IMR-90 (cell line): ENCODE measurements at regions not wholly inside any gene's neighbourhood (a gene's known extent, or its start where the extent isn't known, plus 50 kb on each side); places are given as distances from the start of the nearest gene placed in this dataset.

ENCODE experiments used
- ATAC-seq: fragments of 200-7000 bp; cut with Tn5 transposase; 2 replicates; pipeline ENCODE4 v1.9.1; 2020; ENCODE audit warnings: low read depth, mild to moderate bottlenecking, moderate library complexity
- BruUV-seq: library from RNA; stranded (reverse); fragments of 400-500 nt; replicated peaks from 2 replicates; lab custom pipeline; 2021; lab: Mats Ljungman, UMichigan
- CTCF ChIA-PET: fragments of 300-600 bp; formaldehyde crosslinking; extraction: SDS; loops from one replicate; lab custom pipeline; 2021; ENCODE audit warnings: antibody characterized with exemption; lab: Yijun Ruan, JAX
- POLR2A ChIA-PET: fragments of 300-600 bp; sonication (Branson Sonifier 250); formaldehyde crosslinking; loops from one replicate; lab custom pipeline; 2022; ENCODE audit warnings: antibody characterized with exemption; ENCODE audit not compliant: unreplicated experiment; lab: Charles Lee
- DNase-seq: peaks from one replicate; pipeline ENCODE4 v3.0.0; 2013
- H2AFZ ChIP-seq: replicated peaks from 2 replicates; pipeline ENCODE3; 2013; ENCODE audit warnings: low read length, mild to moderate bottlenecking; ENCODE audit not compliant: poor library complexity
- H2AK5ac ChIP-seq: 2 replicates; pipeline ENCODE4 v1.6.1; 2013; ENCODE audit warnings: low read depth, low read length, inconsistent platforms
- H2AK9ac ChIP-seq: replicated peaks from 2 replicates; pipeline ENCODE3; 2013; ENCODE audit warnings: mild to moderate bottlenecking, low read depth, low read length, moderate library complexity; ENCODE audit not compliant: poor library complexity
- H2BK120ac ChIP-seq: 2 replicates; pipeline ENCODE4 v1.6.1; 2013; ENCODE audit warnings: low read depth, low read length, inconsistent platforms
- H2BK15ac ChIP-seq: 3 replicates; pipeline ENCODE4 v1.6.1; 2013; ENCODE audit warnings: low read depth, low read length, inconsistent platforms
- H2BK20ac ChIP-seq: 2 replicates; pipeline ENCODE4 v1.6.1; 2013; ENCODE audit warnings: low read depth, mild to moderate bottlenecking, inconsistent platforms, low read length, moderate library complexity
- H2BK5ac ChIP-seq: 2 replicates; pipeline ENCODE4 v1.6.1; 2013; ENCODE audit warnings: mild to moderate bottlenecking, low read depth, low read length, inconsistent platforms; ENCODE audit not compliant: poor library complexity, severe bottlenecking
- H3K14ac ChIP-seq: replicated peaks from 2 replicates; pipeline ENCODE4 v1.6.1; 2013; ENCODE audit warnings: low read depth, low read length, inconsistent platforms
- H3K18ac ChIP-seq: 2 replicates; pipeline ENCODE4 v1.6.1; 2013; ENCODE audit warnings: low read depth, low read length, control low read depth
- H3K23ac ChIP-seq: 2 replicates; pipeline ENCODE4 v1.6.1; 2013; ENCODE audit warnings: low read depth, low read length, inconsistent platforms
- H3K27ac ChIP-seq: 2 replicates; pipeline ENCODE4 v1.5.1; 2013; ENCODE audit warnings: mild to moderate bottlenecking, control low read depth, low read length; ENCODE audit not compliant: insufficient read depth
- H3K27me3 ChIP-seq: 2 replicates; pipeline ENCODE4 v1.6.1; 2013; ENCODE audit warnings: low read length; ENCODE audit not compliant: control insufficient read depth, insufficient read depth
- H3K36me3 ChIP-seq: 2 replicates; pipeline ENCODE4 v1.6.1; 2013; ENCODE audit warnings: low read length, mixed read lengths; ENCODE audit not compliant: control insufficient read depth, insufficient read depth
- H3K4ac ChIP-seq: 2 replicates; pipeline ENCODE4 v1.6.1; 2013; ENCODE audit warnings: low read depth, low read length, inconsistent platforms
- H3K4me1 ChIP-seq: 2 replicates; pipeline ENCODE4 v1.6.1; 2013; ENCODE audit warnings: low read length, mixed read lengths; ENCODE audit not compliant: control insufficient read depth, insufficient read depth
- H3K4me2 ChIP-seq: 2 replicates; pipeline ENCODE4 v1.6.1; 2013; ENCODE audit warnings: low read depth, mild to moderate bottlenecking, control low read depth, low read length, moderate library complexity
- H3K4me3 ChIP-seq: 2 replicates; pipeline ENCODE4 v1.5.1; 2013; ENCODE audit warnings: low read depth, mild to moderate bottlenecking, control low read depth, low read length, moderate library complexity; ENCODE audit not compliant: insufficient read depth
- H3K56ac ChIP-seq: 2 replicates; pipeline ENCODE4 v1.6.1; 2013; ENCODE audit warnings: low read length, inconsistent platforms; ENCODE audit not compliant: insufficient read depth; ENCODE audit errors: extremely low read depth
- H3K79me1 ChIP-seq, 2 experiments: 2 replicates each; pipeline ENCODE4 v1.6.1; 2013; ENCODE audit warnings: low read length in 2 of 2, inconsistent platforms in 1 of 2, low read depth in 1 of 2
- H3K9ac ChIP-seq: 2 replicates; pipeline ENCODE4 v1.6.1; 2013; ENCODE audit warnings: low read depth, low read length, control low read depth
- H3K9me1 ChIP-seq: 2 replicates; pipeline ENCODE4 v1.6.1; 2013; ENCODE audit warnings: low read length, inconsistent platforms; ENCODE audit not compliant: insufficient read depth
- H3K9me3 ChIP-seq: 2 replicates; pipeline ENCODE4 v1.6.1; 2013; ENCODE audit warnings: low read length; ENCODE audit not compliant: control insufficient read depth, insufficient read depth
- H4K20me1 ChIP-seq: 2 replicates; pipeline ENCODE4 v1.6.1; 2013; ENCODE audit warnings: low read length, inconsistent platforms; ENCODE audit not compliant: insufficient read depth
- H4K5ac ChIP-seq: 2 replicates; pipeline ENCODE4 v1.6.1; 2013; ENCODE audit warnings: mild to moderate bottlenecking, low read depth, low read length, control low read depth
- H4K8ac ChIP-seq, 2 experiments: 2 replicates each; pipeline ENCODE4 v1.6.1; 2013; ENCODE audit warnings: low read depth in 2 of 2, low read length in 2 of 2, control low read depth in 1 of 2, inconsistent platforms in 1 of 2
- H4K91ac ChIP-seq: 2 replicates; pipeline ENCODE4 v1.6.1; 2013; ENCODE audit warnings: low read depth, low read length, inconsistent platforms; ENCODE audit not compliant: insufficient read depth
- BHLHE40 ChIP-seq: fragments of 150-350 bp; IDR thresholded peaks from 2 replicates; pipeline ENCODE4 v1.6.1; 2016; ENCODE audit warnings: mild to moderate bottlenecking, low read depth, low read length
- CEBPB ChIP-seq: IDR thresholded peaks from 2 replicates; pipeline ENCODE4 v1.6.1; 2012; ENCODE audit warnings: low read depth, low read length, improper control_type of control experiment
- CHD1 ChIP-seq: IDR thresholded peaks from 2 replicates; pipeline ENCODE4 v1.6.1; 2012; ENCODE audit warnings: low read depth, low read length, improper control_type of control experiment
- FOS ChIP-seq: fragments of 150-350 bp; IDR thresholded peaks from 2 replicates; pipeline ENCODE4 v1.6.1; 2016; ENCODE audit warnings: low read depth, low read length
- MAFK ChIP-seq: IDR thresholded peaks from 2 replicates; pipeline ENCODE4 v1.6.1; 2012; ENCODE audit warnings: low read depth, low read length, improper control_type of control experiment
- MAZ ChIP-seq: IDR thresholded peaks from 2 replicates; pipeline ENCODE4 v1.6.1; 2012; ENCODE audit warnings: low read depth, mild to moderate bottlenecking, low read length, improper control_type of control experiment, moderate library complexity, borderline replicate concordance
- MXI1 ChIP-seq: IDR thresholded peaks from 2 replicates; pipeline ENCODE4 v1.6.1; 2012; ENCODE audit warnings: low read depth, mild to moderate bottlenecking, low read length, moderate library complexity, borderline replicate concordance
- NFE2L2 ChIP-seq: fragments of 150-350 bp; IDR thresholded peaks from 2 replicates; pipeline ENCODE4 v1.6.1; 2016; ENCODE audit warnings: low read depth, mild to moderate bottlenecking, low read length
- POLR2A ChIP-seq: IDR thresholded peaks from 2 replicates; pipeline ENCODE4 v1.6.1; 2012; ENCODE audit warnings: mild to moderate bottlenecking, low read depth, low read length
- RAD21 ChIP-seq: IDR thresholded peaks from 2 replicates; pipeline ENCODE4 v1.6.1; 2012; ENCODE audit warnings: low read length, improper control_type of control experiment
- RCOR1 ChIP-seq: IDR thresholded peaks from 2 replicates; pipeline ENCODE4 v1.6.1; 2012; ENCODE audit warnings: mild to moderate bottlenecking, low read length, improper control_type of control experiment; ENCODE audit not compliant: insufficient replicate concordance
- RFX5 ChIP-seq: IDR thresholded peaks from 2 replicates; pipeline ENCODE4 v1.8.0; 2012; ENCODE audit warnings: low read depth, mild to moderate bottlenecking, low read length, moderate library complexity
- SMC3 ChIP-seq: fragments of 150-350 bp; IDR thresholded peaks from 2 replicates; pipeline ENCODE4 v1.6.1; 2016; ENCODE audit warnings: low read depth, mild to moderate bottlenecking, antibody characterized with exemption, low read length, moderate library complexity
- WGBS, 2 experiments: methylation state at CpG; one replicate each; pipeline versions ENCODE4 v1.1.5 to v1.1.7; 2013; ENCODE audit warnings: missing lambda C conversion rate in 2 of 2; ENCODE audit not compliant: insufficient read length in 1 of 2; ENCODE audit errors: extremely low coverage in 2 of 2; 5-methylcytosine and 5-hydroxymethylcytosine counted together
- dilution Hi-C: fragments of 300-500 bp; cut with HindIII; formaldehyde crosslinking; loops from one replicate; pipeline ENCODE4 v1.14.3; 2018; ENCODE audit warnings: low sequenced_read_pairs; ENCODE audit not compliant: unreplicated experiment
- in situ Hi-C: fragments of 300-500 bp; cut with MboI; formaldehyde crosslinking; loops from 3 replicates; pipeline ENCODE4 v1.14.3; 2019; ENCODE audit warnings: low sequenced_read_pairs, inconsistent platforms, mixed read lengths
- intact Hi-C: fragments of 100-400 bp; cut with micrococcal nuclease; formaldehyde crosslinking; loops from 2 replicates; pipeline ENCODE4 v1.10.0; 2022
- TF ChIP-seq, protein P1 (sequence below): fragments of 150-350 bp; IDR thresholded peaks from 2 replicates; pipeline ENCODE4 v1.6.1; 2016; ENCODE audit warnings: low read depth, mild to moderate bottlenecking, low read length, moderate library complexity, borderline replicate concordance
- TF ChIP-seq, protein P2 (sequence below): conservative IDR thresholded peaks from 2 replicates; pipeline ENCODE4 v1.5.1; 2012; ENCODE audit warnings: mild to moderate bottlenecking, low read depth, low read length, improper control_type of control experiment
- TF ChIP-seq, protein P3 (sequence below): fragments of 150-350 bp; IDR thresholded peaks from 2 replicates; pipeline ENCODE4 v1.6.1; 2017; ENCODE audit warnings: mild to moderate bottlenecking, antibody characterized with exemption, low read length, low read depth

DNA sequence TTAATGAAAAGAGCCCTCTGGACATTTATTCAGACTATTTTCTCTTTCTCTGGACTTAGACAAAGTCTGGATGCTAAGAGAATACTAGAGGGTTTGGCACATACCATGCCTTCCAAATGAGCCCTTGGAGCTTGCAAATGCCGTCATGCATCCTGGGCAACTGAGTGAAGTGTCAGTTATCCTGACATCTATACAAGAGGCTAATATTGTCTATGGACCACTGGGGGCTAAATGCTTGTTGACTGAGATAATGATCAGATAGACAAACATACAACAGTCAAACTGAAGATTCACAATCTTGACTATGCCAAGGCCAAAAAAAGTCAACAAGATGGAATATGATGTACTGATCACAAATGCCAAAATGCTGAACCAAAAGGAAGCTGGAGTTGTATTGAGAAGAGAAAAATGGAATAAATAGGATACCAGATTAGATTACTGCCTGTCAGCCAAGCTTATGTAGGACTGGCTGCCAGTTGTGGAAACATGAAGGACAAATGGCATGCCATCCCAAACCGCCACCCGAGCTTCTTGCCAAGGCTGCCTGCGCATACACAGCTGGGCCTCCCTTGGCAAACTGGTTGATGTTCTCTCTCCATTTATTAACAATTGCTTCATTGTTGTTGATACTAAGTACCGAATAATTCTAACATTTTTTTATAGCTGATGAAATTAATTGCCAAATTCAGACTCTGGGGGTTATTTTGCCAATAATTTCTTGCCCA, 240.1 kb upstream of the GRAMD2B start:
- CTCF ChIA-PET: interaction anchor here (0.6 kb wide), 1 partner anchor 926 kb away, joined by 3 read pairs; no protein-coding TSS in a partner anchor
- no peaks in the 10 kb centered on the region for H3K36me3 ChIP-seq
- dilution Hi-C loops: no loop called here
- H2BK15ac ChIP-seq: no peak overlapping the region
- H2AFZ ChIP-seq: no peak overlapping the region
- H3K9me1 ChIP-seq: no peaks in the 10 kb centered on the region
- no peak overlapping the region for H3K18ac ChIP-seq
- no TSS peak for BruUV-seq
- no peak overlapping the region for H2BK120ac ChIP-seq
- H3K79me1 ChIP-seq: no peaks in the 10 kb centered on the region
- no peak overlapping the region for H3K4me2 ChIP-seq
- H2BK5ac ChIP-seq: no peak overlapping the region
- no peak for TF ChIP-seq NFE2L2
- TF ChIP-seq, protein P1, sequence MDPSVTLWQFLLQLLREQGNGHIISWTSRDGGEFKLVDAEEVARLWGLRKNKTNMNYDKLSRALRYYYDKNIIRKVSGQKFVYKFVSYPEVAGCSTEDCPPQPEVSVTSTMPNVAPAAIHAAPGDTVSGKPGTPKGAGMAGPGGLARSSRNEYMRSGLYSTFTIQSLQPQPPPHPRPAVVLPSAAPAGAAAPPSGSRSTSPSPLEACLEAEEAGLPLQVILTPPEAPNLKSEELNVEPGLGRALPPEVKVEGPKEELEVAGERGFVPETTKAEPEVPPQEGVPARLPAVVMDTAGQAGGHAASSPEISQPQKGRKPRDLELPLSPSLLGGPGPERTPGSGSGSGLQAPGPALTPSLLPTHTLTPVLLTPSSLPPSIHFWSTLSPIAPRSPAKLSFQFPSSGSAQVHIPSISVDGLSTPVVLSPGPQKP: no peak
- no peak for TF ChIP-seq RAD21
- TF ChIP-seq, protein P2, sequence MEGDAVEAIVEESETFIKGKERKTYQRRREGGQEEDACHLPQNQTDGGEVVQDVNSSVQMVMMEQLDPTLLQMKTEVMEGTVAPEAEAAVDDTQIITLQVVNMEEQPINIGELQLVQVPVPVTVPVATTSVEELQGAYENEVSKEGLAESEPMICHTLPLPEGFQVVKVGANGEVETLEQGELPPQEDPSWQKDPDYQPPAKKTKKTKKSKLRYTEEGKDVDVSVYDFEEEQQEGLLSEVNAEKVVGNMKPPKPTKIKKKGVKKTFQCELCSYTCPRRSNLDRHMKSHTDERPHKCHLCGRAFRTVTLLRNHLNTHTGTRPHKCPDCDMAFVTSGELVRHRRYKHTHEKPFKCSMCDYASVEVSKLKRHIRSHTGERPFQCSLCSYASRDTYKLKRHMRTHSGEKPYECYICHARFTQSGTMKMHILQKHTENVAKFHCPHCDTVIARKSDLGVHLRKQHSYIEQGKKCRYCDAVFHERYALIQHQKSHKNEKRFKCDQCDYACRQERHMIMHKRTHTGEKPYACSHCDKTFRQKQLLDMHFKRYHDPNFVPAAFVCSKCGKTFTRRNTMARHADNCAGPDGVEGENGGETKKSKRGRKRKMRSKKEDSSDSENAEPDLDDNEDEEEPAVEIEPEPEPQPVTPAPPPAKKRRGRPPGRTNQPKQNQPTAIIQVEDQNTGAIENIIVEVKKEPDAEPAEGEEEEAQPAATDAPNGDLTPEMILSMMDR: no peak
- TF ChIP-seq CHD1: no peak
- no peak for TF ChIP-seq SMC3
- no peak for TF ChIP-seq FOS
- no peak for TF ChIP-seq MXI1
- TF ChIP-seq, protein P3, sequence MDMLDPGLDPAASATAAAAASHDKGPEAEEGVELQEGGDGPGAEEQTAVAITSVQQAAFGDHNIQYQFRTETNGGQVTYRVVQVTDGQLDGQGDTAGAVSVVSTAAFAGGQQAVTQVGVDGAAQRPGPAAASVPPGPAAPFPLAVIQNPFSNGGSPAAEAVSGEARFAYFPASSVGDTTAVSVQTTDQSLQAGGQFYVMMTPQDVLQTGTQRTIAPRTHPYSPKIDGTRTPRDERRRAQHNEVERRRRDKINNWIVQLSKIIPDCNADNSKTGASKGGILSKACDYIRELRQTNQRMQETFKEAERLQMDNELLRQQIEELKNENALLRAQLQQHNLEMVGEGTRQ: no peak
- TF ChIP-seq RCOR1: no peak
- TF ChIP-seq MAFK: no peak
- TF ChIP-seq POLR2A: no peak
- no peak for TF ChIP-seq BHLHE40
- no peak for TF ChIP-seq MAZ
- TF ChIP-seq RFX5: no peak
- no peak for TF ChIP-seq CEBPB
- intact Hi-C loops: no loop called here
- H3K9ac ChIP-seq: no peak overlapping the region
- H4K8ac ChIP-seq: no peak overlapping the region
- no peaks in the 10 kb centered on the region for H4K20me1 ChIP-seq
- no peak overlapping the region for H4K91ac ChIP-seq
- H3K14ac ChIP-seq: no peak overlapping the region
- H2AK9ac ChIP-seq: no peak overlapping the region
- no peak overlapping the region for H3K23ac ChIP-seq
- ATAC-seq (no peak), DNase-seq (no peak)
- no peak overlapping the region for H4K5ac ChIP-seq
- H3K4me3 ChIP-seq: no peak overlapping the region
- no peaks in the 10 kb centered on the region for H3K9me3 ChIP-seq
- POLR2A ChIA-PET: no interaction called here
- no peak overlapping the region for H3K56ac ChIP-seq
- WGBS, 2 experiments: no CpG with 5 or more reads among the region's 5 CpGs
- no peaks in the 10 kb centered on the region for H3K4me1 ChIP-seq
- H3K27me3 ChIP-seq: no peaks in the 10 kb centered on the region
- no peak overlapping the region for H2AK5ac ChIP-seq
- no peak overlapping the region for H3K27ac ChIP-seq
- in situ Hi-C loops: no loop called here
- no peak overlapping the region for H2BK20ac ChIP-seq
- no peak overlapping the region for H3K4ac ChIP-seq
